ENCODE measurements at regions not wholly inside any gene's neighbourhood (a gene's known extent, or its start where the extent isn't known, plus 50 kb on each side); places are given as distances from the start of the nearest gene placed in this dataset.

GRCh38 chr20:58130581-58130980 lies 97.9 kb downstream of the ANKRD60 start:
- H3K27ac ChIP-seq (ENCODE audit: insufficient read depth, low read depth, low read length): no peak overlapping the region
- dilution Hi-C loops (cut with MboI; ENCODE audit: extremely low pct_ligation_motif_present, low sequenced_read_pairs): no loop called here
- no peaks in the 10 kb centered on the region for H3K9me3 ChIP-seq (replicated peaks; ENCODE audit: control insufficient read depth, insufficient read depth, low read length)
- H3K4me3 ChIP-seq (replicated peaks in 1 of 3; ENCODE audit: insufficient read depth in 1 of 3, low read depth in 1 of 3, low read length in 3 of 3): no peak overlapping the region
- H3K27me3 ChIP-seq (ENCODE audit: control insufficient read depth in 2 of 2, insufficient read depth in 2 of 2, low read length in 2 of 2): peaks cover 29 to 40% of the 10 kb centered on the region in 2 experiments
- H2AFZ ChIP-seq (ENCODE audit: low read depth, low read length): no peak overlapping the region
- no peaks in the 10 kb centered on the region for H4K20me1 ChIP-seq (replicated peaks; ENCODE audit: control insufficient read depth, extremely low read depth, insufficient read depth, low read length)
- POLR2A ChIA-PET: no interaction called here
- no peaks in the 10 kb centered on the region for H3K79me2 ChIP-seq (ENCODE audit: control insufficient read depth, insufficient read depth, low read length)
- H3K9me1 ChIP-seq (replicated peaks; ENCODE audit: control insufficient read depth, extremely low read depth, insufficient read depth, low read length): no peaks in the 10 kb centered on the region
- CTCF ChIA-PET: interaction anchor here (1.2 to 1.6 kb wide), 3 partner anchors 8 to 33 kb away, joined by 3 to 4 read pairs (median 4); no protein-coding TSS in a partner anchor
- TF ChIP-seq POLR2A (IDR thresholded peaks at IDR 0.05; ENCODE audit: low read depth, low read length) (no peak), GATA2 (IDR thresholded peaks at IDR 0.05; ENCODE audit: insufficient read depth, insufficient read length, low read depth, low read length) (no peak), MYC (IDR thresholded peaks at IDR 0.05; ENCODE audit: low read depth, low read length) (no peak), EZH2 (IDR thresholded peaks at IDR 0.05; ENCODE audit: borderline replicate concordance, low read depth, low read length, severe bottlenecking) (no peak), POLR2AphosphoS5 (IDR thresholded peaks at IDR 0.05; ENCODE audit: insufficient read depth, low read depth, low read length) (no peak), CTCF (IDR thresholded peaks at IDR 0.05; ENCODE audit: extremely low read depth in 1 of 2, insufficient read depth in 1 of 2, low read depth in 1 of 2, low read length in 2 of 2) (no peak), JUN (IDR thresholded peaks at IDR 0.05; ENCODE audit: borderline replicate concordance, insufficient read depth, insufficient read length, low read depth) (no peak), MAX (IDR thresholded peaks at IDR 0.05; ENCODE audit: insufficient read depth, insufficient read length) (no peak), FOS (IDR thresholded peaks at IDR 0.05; ENCODE audit: borderline replicate concordance, insufficient read depth, low read length) (no peak)
- H3K4me1 ChIP-seq (ENCODE audit: control insufficient read depth, extremely low read depth, insufficient read depth, low read length): peaks cover 7% of the 10 kb centered on the region
- no peaks in the 10 kb centered on the region for H3K36me3 ChIP-seq (ENCODE audit: control insufficient read depth in 2 of 2, extremely low read depth in 1 of 2, insufficient read depth in 2 of 2, low read length in 2 of 2)
- no peak overlapping the region for H3K4me2 ChIP-seq (ENCODE audit: insufficient read depth, low read length)
- intact Hi-C loops (cut with micrococcal nuclease): no loop called here
- BruUV-seq (replicated peaks): no TSS peak
- DNase-seq (ENCODE audit: low read depth, low spot score): no peak
- no peak overlapping the region for H3K9ac ChIP-seq (replicated peaks; ENCODE audit: extremely low read depth, insufficient read depth, low read length)
- no peak for FAIRE-seq
